HFF-Myc (cell line): ENCODE measurements at regions not wholly inside any gene's neighbourhood (a gene's known extent, or its start where the extent isn't known, plus 50 kb on each side); places are given as distances from the start of the nearest gene placed in this dataset.
A peak's percentile ranks its signal among the peaks of the same experiment; 100 is the strongest.

Source experiments
- DNase-seq: peaks from one replicate; pipeline ENCODE4 v3.0.0-alpha.2; 2011; ENCODE audit warnings: low read depth; ENCODE audit errors: extremely low read depth
- H3K4me3 ChIP-seq: replicated peaks from 2 replicates; pipeline ENCODE4 v1.5.1; 2011; ENCODE audit warnings: low read depth, mild to moderate bottlenecking, control low read depth, low read length
- CTCF ChIP-seq: IDR thresholded peaks from 2 replicates; pipeline ENCODE4 v1.5.1; 2012; ENCODE audit warnings: mild to moderate bottlenecking, low read depth, low read length, control low read depth; ENCODE audit errors: missing control alignments

- TF ChIP-seq CTCF = no peak
- DNase-seq = peak; percentile 93
Observed at GRCh38 chr6:140537834-140538705, 1163.6 kb upstream of the CITED2 start.

GRCh38 chr6:140537211-140537610, 1162.8 kb upstream of the CITED2 start:
- TF ChIP-seq CTCF = no peak
- no peak overlapping the region for H3K4me3 ChIP-seq
- DNase-seq = peak; percentile 5

More at GRCh38 chr6:140537834-140538705, 1163.6 kb upstream of the CITED2 start:
- no peak overlapping the region for H3K4me3 ChIP-seq

- no peak for TF ChIP-seq CTCF
- no peak for DNase-seq
- H3K4me3 ChIP-seq = no peak overlapping the region
Observed at GRCh38 chr6:140535511-140535910, 1161.1 kb upstream of the CITED2 start.

GRCh38 chr6:140533526-140533925, 1159.1 kb upstream of the CITED2 start:
- no peak overlapping the region for H3K4me3 ChIP-seq
- TF ChIP-seq CTCF = no peak
- DNase-seq = no peak

- no peak overlapping the region for H3K4me3 ChIP-seq
- TF ChIP-seq CTCF = no peak
- DNase-seq = no peak
Observed at GRCh38 chr6:140504776-140505175, 1130.3 kb upstream of the CITED2 start.

- no peak overlapping the region for H3K4me3 ChIP-seq
- no peak for DNase-seq
- no peak for TF ChIP-seq CTCF
Observed at GRCh38 chr6:140500849-140501248, 1126.4 kb upstream of the CITED2 start.
